ENCODE measurements at regions not wholly inside any gene's neighbourhood (a gene's known extent, or its start where the extent isn't known, plus 50 kb on each side); places are given as distances from the start of the nearest gene placed in this dataset.

DNA sequence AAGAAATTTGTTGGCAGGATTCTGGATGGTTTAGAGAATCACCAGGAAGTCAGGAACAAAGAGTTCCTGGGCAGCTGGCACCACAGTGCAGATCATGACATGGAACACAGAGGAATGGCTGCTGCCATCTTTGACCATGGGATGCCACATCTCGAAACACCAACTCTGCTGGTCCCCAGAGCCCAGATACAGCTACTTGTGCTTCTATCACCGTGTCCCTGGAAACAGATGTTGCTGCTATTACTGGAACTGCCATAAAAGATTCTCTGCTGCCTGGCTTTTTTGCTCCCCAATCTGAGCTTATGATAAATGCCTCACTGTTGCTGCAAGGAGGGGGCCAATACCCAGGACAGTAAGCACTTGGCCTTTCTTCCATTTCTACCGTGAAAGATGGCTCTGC is 185.2 kb downstream of the CSNK2A3 start:
- H3K4me1 ChIP-seq = no peaks in the 10 kb centered on the region
- TF ChIP-seq POLR2A (IDR thresholded peaks at IDR 0.05) (no peak), CTCF (IDR thresholded peaks at IDR 0.05) (no peak)
- no peaks in the 10 kb centered on the region for H3K9me3 ChIP-seq
- no peak for DNase-seq
- H3K27me3 ChIP-seq = no peaks in the 10 kb centered on the region
- no peak overlapping the region for H3K27ac ChIP-seq
- no peaks in the 10 kb centered on the region for H3K36me3 ChIP-seq
- H3K4me3 ChIP-seq = no peak overlapping the region

DNA sequence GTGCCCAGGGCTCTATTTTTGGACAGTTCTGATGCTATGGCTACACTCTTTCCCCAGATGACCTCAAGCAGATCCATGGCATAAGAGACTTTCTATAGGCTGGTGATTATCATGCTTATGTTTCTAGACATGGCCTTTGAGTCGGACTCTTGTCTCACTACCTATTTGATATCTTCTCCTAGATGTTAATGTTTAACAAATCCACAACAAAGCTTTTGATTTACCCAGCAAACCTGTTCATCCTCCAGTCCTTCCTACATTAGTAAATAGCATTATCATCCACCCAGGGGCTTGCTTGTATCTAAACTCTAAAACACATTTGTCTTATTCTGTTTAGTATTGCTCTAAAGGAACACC is 188.7 kb downstream of the CSNK2A3 start:
- no peaks in the 10 kb centered on the region for H3K9me3 ChIP-seq
- H3K27me3 ChIP-seq = no peaks in the 10 kb centered on the region
- H3K36me3 ChIP-seq = no peaks in the 10 kb centered on the region
- peak overlapping the region in 1 of 4 donors; percentile 26 for H3K27ac ChIP-seq
- no peak for DNase-seq
- H3K4me1 ChIP-seq = no peaks in the 10 kb centered on the region
- H3K4me3 ChIP-seq = no peak overlapping the region
- TF ChIP-seq POLR2A (IDR thresholded peaks at IDR 0.05) (no peak), CTCF (IDR thresholded peaks at IDR 0.05) (no peak)

- no peak for TF ChIP-seq POLR2A (IDR thresholded peaks at IDR 0.05)
- no peak for TF ChIP-seq CTCF (IDR thresholded peaks at IDR 0.05)
- H3K36me3 ChIP-seq = no peaks in the 10 kb centered on the region
- no peak for DNase-seq
- H3K27ac ChIP-seq = peak overlapping the region in 1 of 4 donors; percentile 26
- no peaks in the 10 kb centered on the region for H3K9me3 ChIP-seq
- H3K27me3 ChIP-seq = no peaks in the 10 kb centered on the region
- H3K4me1 ChIP-seq = no peaks in the 10 kb centered on the region
- H3K4me3 ChIP-seq = no peak overlapping the region
Observed at GRCh38 chr11:11163669-11164333, 189.2 kb downstream of the CSNK2A3 start.

GRCh38 chr11:11163236-11163635 is 189.8 kb downstream of the CSNK2A3 start:
- TF ChIP-seq CTCF (IDR thresholded peaks at IDR 0.05) (peak in 2 of 6 experiments; percentile 8 to 22), POLR2A (IDR thresholded peaks at IDR 0.05) (no peak)
- Histone ChIP-seq H3K9me3 (no peaks in the 10 kb centered on the region), H3K4me1 (no peaks in the 10 kb centered on the region), H3K27ac (peak overlapping the region in 1 of 4 donors; percentile 2), H3K36me3 (no peaks in the 10 kb centered on the region), H3K27me3 (no peaks in the 10 kb centered on the region), H3K4me3 (no peak overlapping the region)
- no peak for DNase-seq

GRCh38 chr11:11157185-11157584 is 195.9 kb downstream of the CSNK2A3 start:
- H3K36me3 ChIP-seq = no peaks in the 10 kb centered on the region
- H3K27ac ChIP-seq = no peak overlapping the region
- no peaks in the 10 kb centered on the region for H3K27me3 ChIP-seq
- H3K9me3 ChIP-seq = no peaks in the 10 kb centered on the region
- peak in 1 of 3 donors; percentile 29 for DNase-seq
- no peaks in the 10 kb centered on the region for H3K4me1 ChIP-seq
- no peak for TF ChIP-seq POLR2A (IDR thresholded peaks at IDR 0.05)
- TF ChIP-seq CTCF (IDR thresholded peaks at IDR 0.05) = peak in 4 of 6 experiments; percentile 7 to 24 (median 16)
- H3K4me3 ChIP-seq = no peak overlapping the region

Data from Peyer's patch (tissue), 4 donors.